ENCODE measurements at regions not wholly inside any gene's neighbourhood (a gene's known extent, or its start where the extent isn't known, plus 50 kb on each side); places are given as distances from the start of the nearest gene placed in this dataset.

DNA sequence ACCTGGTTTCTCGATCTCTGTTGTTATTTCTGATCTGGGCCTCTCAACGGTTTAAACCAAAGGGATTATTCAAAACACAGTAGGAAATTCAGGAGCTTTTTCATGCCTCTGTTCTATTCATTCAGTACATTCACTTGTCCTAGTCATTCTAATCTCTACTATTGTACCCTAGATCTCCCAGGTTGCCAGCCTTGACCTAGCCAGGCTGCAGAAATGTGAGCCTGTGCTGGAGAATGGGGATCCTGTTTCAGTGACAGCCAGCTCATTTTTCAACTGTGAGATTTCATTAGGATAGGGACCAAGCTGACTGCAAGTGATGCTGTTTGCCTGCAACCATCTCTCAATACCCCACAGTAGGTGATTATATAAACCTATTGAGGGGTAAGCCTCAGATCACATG is 186.2 kb downstream of the CMPK2 start:
- ATAC-seq, result no peak

DNA sequence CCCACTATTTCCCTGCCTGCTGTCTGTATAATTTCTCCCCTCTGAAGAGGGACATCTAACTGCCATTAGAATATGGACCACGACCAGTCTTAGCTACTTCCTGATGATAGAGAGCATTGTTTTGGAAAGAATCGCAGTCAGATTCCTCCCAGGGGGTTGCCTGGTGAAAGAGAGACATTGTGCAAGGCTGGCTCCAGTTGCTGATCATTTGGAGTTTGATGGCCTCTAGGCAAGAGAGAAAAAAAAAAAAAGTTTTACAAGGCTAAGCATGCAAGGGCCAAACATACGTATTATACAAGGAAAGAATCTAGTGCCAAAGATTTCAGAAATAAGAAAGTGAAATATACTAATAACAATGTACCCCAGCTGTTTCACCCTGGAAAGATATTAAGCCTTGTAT is 182.2 kb downstream of the CMPK2 start:
- in situ Hi-C loops (cut with HindIII; ENCODE audit: low pct_unique_long_range_greater_than_20kb, low sequenced_read_pairs) (no loop called here), intact Hi-C loops (cut with micrococcal nuclease; ENCODE audit: unreplicated experiment) (no loop called here)
- Histone ChIP-seq H3K4me1 (ENCODE audit: control insufficient read depth, insufficient read depth, low read length) (no peaks in the 10 kb centered on the region), H3K27me3 (ENCODE audit: control insufficient read depth, insufficient read depth, low read length) (no peaks in the 10 kb centered on the region), H3K36me3 (ENCODE audit: control insufficient read depth, insufficient read depth, low read length) (no peaks in the 10 kb centered on the region), H3K27ac (ENCODE audit: low read length) (no peak overlapping the region), H3K9me3 (ENCODE audit: control insufficient read depth, insufficient read depth, low read depth, low read length) (no peaks in the 10 kb centered on the region), H3K4me3 (ENCODE audit: low read depth in 2 of 2, low read length in 2 of 2) (no peak overlapping the region)
- TF ChIP-seq, protein P1, sequence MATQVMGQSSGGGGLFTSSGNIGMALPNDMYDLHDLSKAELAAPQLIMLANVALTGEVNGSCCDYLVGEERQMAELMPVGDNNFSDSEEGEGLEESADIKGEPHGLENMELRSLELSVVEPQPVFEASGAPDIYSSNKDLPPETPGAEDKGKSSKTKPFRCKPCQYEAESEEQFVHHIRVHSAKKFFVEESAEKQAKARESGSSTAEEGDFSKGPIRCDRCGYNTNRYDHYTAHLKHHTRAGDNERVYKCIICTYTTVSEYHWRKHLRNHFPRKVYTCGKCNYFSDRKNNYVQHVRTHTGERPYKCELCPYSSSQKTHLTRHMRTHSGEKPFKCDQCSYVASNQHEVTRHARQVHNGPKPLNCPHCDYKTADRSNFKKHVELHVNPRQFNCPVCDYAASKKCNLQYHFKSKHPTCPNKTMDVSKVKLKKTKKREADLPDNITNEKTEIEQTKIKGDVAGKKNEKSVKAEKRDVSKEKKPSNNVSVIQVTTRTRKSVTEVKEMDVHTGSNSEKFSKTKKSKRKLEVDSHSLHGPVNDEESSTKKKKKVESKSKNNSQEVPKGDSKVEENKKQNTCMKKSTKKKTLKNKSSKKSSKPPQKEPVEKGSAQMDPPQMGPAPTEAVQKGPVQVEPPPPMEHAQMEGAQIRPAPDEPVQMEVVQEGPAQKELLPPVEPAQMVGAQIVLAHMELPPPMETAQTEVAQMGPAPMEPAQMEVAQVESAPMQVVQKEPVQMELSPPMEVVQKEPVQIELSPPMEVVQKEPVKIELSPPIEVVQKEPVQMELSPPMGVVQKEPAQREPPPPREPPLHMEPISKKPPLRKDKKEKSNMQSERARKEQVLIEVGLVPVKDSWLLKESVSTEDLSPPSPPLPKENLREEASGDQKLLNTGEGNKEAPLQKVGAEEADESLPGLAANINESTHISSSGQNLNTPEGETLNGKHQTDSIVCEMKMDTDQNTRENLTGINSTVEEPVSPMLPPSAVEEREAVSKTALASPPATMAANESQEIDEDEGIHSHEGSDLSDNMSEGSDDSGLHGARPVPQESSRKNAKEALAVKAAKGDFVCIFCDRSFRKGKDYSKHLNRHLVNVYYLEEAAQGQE (IDR thresholded peaks at IDR 0.05; ENCODE audit: insufficient read depth in 1 of 2, low read depth in 2 of 2, low read length in 1 of 2), result no peak
- TF ChIP-seq POLR2AphosphoS5 (IDR thresholded peaks at IDR 0.05; ENCODE audit: low read depth, low read length), result no peak
- no peak for TF ChIP-seq TCF7L2 (IDR thresholded peaks at IDR 0.05; ENCODE audit: low read depth, low read length)
- TF ChIP-seq, protein P2, sequence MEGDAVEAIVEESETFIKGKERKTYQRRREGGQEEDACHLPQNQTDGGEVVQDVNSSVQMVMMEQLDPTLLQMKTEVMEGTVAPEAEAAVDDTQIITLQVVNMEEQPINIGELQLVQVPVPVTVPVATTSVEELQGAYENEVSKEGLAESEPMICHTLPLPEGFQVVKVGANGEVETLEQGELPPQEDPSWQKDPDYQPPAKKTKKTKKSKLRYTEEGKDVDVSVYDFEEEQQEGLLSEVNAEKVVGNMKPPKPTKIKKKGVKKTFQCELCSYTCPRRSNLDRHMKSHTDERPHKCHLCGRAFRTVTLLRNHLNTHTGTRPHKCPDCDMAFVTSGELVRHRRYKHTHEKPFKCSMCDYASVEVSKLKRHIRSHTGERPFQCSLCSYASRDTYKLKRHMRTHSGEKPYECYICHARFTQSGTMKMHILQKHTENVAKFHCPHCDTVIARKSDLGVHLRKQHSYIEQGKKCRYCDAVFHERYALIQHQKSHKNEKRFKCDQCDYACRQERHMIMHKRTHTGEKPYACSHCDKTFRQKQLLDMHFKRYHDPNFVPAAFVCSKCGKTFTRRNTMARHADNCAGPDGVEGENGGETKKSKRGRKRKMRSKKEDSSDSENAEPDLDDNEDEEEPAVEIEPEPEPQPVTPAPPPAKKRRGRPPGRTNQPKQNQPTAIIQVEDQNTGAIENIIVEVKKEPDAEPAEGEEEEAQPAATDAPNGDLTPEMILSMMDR (IDR thresholded peaks at IDR 0.05), result no peak
- TF ChIP-seq SIN3A (IDR thresholded peaks at IDR 0.05; ENCODE audit: borderline replicate concordance, insufficient read depth, low read depth, low read length), result no peak
- ChIA-PET POLR2A (no interaction called here), CTCF (no interaction called here)
- ATAC-seq, result no peak
- BruUV-seq (replicated peaks), result no TSS peak
- no peak for DNase-seq (ENCODE audit: low read depth, low spot score)

More for the DNA sequence above, 186.2 kb downstream of the CMPK2 start:
- BruUV-seq (replicated peaks), result no TSS peak
- Histone ChIP-seq H3K4me3 (ENCODE audit: low read depth in 2 of 2, low read length in 2 of 2) (no peak overlapping the region), H3K27me3 (ENCODE audit: control insufficient read depth, insufficient read depth, low read length) (no peaks in the 10 kb centered on the region), H3K9me3 (ENCODE audit: control insufficient read depth, insufficient read depth, low read depth, low read length) (no peaks in the 10 kb centered on the region), H3K4me1 (ENCODE audit: control insufficient read depth, insufficient read depth, low read length) (no peaks in the 10 kb centered on the region), H3K27ac (ENCODE audit: low read length) (no peak overlapping the region), H3K36me3 (ENCODE audit: control insufficient read depth, insufficient read depth, low read length) (no peaks in the 10 kb centered on the region)
- intact Hi-C loops (cut with micrococcal nuclease; ENCODE audit: unreplicated experiment) (no loop called here), in situ Hi-C loops (cut with HindIII; ENCODE audit: low pct_unique_long_range_greater_than_20kb, low sequenced_read_pairs) (no loop called here)
- POLR2A ChIA-PET, result no interaction called here
- no peak for DNase-seq (ENCODE audit: low read depth, low spot score)
- CTCF ChIA-PET, result no interaction called here
- TF ChIP-seq SIN3A (IDR thresholded peaks at IDR 0.05; ENCODE audit: borderline replicate concordance, insufficient read depth, low read depth, low read length) (no peak), TCF7L2 (IDR thresholded peaks at IDR 0.05; ENCODE audit: low read depth, low read length) (no peak), POLR2AphosphoS5 (IDR thresholded peaks at IDR 0.05; ENCODE audit: low read depth, low read length) (no peak)
- TF ChIP-seq, protein P2 (IDR thresholded peaks at IDR 0.05), result no peak
- TF ChIP-seq, protein P1 (IDR thresholded peaks at IDR 0.05; ENCODE audit: insufficient read depth in 1 of 2, low read depth in 2 of 2, low read length in 1 of 2), result no peak
